GM12875 (cell line): ENCODE measurements at regions not wholly inside any gene's neighbourhood (a gene's known extent, or its start where the extent isn't known, plus 50 kb on each side); places are given as distances from the start of the nearest gene placed in this dataset.

Experiments
- H3K4me3 ChIP-seq: one replicate; pipeline ENCODE4 v1.5.1; 2011; ENCODE audit warnings: low read depth, low read length, control low read depth
- CTCF ChIP-seq: IDR thresholded peaks from 2 replicates; pipeline ENCODE4 v1.5.1; 2011; ENCODE audit warnings: low read depth, mild to moderate bottlenecking, control low read depth, inconsistent platforms, low read length, moderate library complexity, borderline replicate concordance; ENCODE audit not compliant: insufficient read depth

GRCh38 chr13:105906746-105907145 is 628.7 kb downstream of the EFNB2 start:
- TF ChIP-seq CTCF = no peak
- H3K4me3 ChIP-seq = no peak overlapping the region

GRCh38 chr13:105904034-105904742 is 631.3 kb downstream of the EFNB2 start:
- no peak for TF ChIP-seq CTCF
- no peak overlapping the region for H3K4me3 ChIP-seq

GRCh38 chr13:105902396-105902795 is 633.1 kb downstream of the EFNB2 start:
- TF ChIP-seq CTCF = no peak
- no peak overlapping the region for H3K4me3 ChIP-seq

- no peak for TF ChIP-seq CTCF
- H3K4me3 ChIP-seq = no peak overlapping the region
Observed at GRCh38 chr13:105897575-105897974, 637.9 kb downstream of the EFNB2 start.

GRCh38 chr13:105894697-105895096 is 640.8 kb downstream of the EFNB2 start:
- TF ChIP-seq CTCF = no peak
- H3K4me3 ChIP-seq = no peak overlapping the region

- no peak for TF ChIP-seq CTCF
- no peak overlapping the region for H3K4me3 ChIP-seq
Observed at GRCh38 chr13:105890509-105890908, 645.0 kb downstream of the EFNB2 start.

- TF ChIP-seq CTCF = no peak
Observed at GRCh38 chr13:105878119-105878700, 657.3 kb downstream of the EFNB2 start.

More at GRCh38 chr13:105878119-105878700, 657.3 kb downstream of the EFNB2 start:
- no peak overlapping the region for H3K4me3 ChIP-seq
